ENCODE measurements at regions not wholly inside any gene's neighbourhood (a gene's known extent, or its start where the extent isn't known, plus 50 kb on each side); places are given as distances from the start of the nearest gene placed in this dataset.
A peak's percentile ranks its signal among the peaks of the same experiment; 100 is the strongest.

DNA sequence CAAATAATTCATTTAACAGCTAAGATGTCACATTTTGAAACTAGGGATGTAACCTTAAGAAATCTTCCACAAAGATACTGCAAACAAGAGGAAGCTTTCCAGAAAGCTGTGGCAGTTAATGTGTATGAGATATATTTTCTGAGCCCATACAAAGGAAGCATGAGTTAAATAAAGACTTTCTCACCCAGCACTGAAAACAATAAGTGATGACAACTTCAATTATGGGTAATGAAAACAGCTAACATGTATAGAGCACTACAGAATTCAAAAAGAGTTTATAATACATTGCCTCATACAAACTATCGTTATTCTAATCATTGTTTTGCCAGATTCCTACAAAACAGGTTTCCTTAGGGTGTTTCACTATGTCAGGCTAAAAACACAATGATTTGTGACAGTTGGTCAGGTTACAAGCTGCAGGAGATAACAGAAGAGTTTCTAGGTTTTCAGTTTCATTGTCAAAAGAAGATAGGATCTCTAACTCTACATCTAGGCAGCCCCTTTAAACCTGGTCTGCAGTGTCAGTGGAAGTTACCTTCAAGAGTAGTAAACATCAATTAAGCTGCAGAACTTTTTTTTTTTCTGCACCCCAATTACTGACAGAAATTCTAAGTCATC is 618.1 kb upstream of the ADGRL3 start:
- Mint-ChIP-seq H3K4me1 (ENCODE audit: unreplicated experiment) (peaks cover 2% of the 10 kb centered on the region), H3K9me3 (ENCODE audit: unreplicated experiment) (peaks cover 5% of the 10 kb centered on the region), H3K4me3 (ENCODE audit: unreplicated experiment) (no peak overlapping the region), H3K27ac (ENCODE audit: unreplicated experiment) (no peak overlapping the region), H3K36me3 (ENCODE audit: unreplicated experiment) (no peaks in the 10 kb centered on the region), H3K27me3 (ENCODE audit: unreplicated experiment) (no peaks in the 10 kb centered on the region)
- TF ChIP-seq, protein P1, sequence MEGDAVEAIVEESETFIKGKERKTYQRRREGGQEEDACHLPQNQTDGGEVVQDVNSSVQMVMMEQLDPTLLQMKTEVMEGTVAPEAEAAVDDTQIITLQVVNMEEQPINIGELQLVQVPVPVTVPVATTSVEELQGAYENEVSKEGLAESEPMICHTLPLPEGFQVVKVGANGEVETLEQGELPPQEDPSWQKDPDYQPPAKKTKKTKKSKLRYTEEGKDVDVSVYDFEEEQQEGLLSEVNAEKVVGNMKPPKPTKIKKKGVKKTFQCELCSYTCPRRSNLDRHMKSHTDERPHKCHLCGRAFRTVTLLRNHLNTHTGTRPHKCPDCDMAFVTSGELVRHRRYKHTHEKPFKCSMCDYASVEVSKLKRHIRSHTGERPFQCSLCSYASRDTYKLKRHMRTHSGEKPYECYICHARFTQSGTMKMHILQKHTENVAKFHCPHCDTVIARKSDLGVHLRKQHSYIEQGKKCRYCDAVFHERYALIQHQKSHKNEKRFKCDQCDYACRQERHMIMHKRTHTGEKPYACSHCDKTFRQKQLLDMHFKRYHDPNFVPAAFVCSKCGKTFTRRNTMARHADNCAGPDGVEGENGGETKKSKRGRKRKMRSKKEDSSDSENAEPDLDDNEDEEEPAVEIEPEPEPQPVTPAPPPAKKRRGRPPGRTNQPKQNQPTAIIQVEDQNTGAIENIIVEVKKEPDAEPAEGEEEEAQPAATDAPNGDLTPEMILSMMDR (IDR thresholded peaks at IDR 0.05) = no peak
- no peak for DNase-seq (ENCODE audit: extremely low spot score, unreplicated experiment)

DNA sequence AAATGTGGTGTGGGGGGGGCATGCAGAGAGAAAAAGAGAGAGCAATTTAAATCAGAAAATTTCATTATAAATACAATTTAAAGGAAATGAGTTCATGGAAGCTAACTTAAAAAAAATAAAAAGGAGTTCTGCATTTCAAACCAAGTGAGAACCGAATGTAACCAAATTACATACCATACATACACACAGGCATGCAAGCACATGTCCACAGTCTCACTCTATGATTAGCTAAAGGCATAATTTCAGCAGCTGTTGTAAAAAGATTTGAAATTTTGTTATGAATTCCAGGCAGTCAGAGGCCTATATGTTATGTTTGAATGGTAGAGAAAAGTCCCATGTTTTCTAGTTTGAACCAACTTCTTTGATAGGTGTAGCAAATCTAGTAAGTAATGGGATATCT is 611.6 kb upstream of the ADGRL3 start:
- DNase-seq (ENCODE audit: extremely low spot score, unreplicated experiment) = no peak
- no peak overlapping the region for H3K27ac Mint-ChIP-seq (ENCODE audit: unreplicated experiment)
- H3K9me3 Mint-ChIP-seq (ENCODE audit: unreplicated experiment) = no peaks in the 10 kb centered on the region
- TF ChIP-seq, protein P1 (IDR thresholded peaks at IDR 0.05) = no peak
- H3K4me1 Mint-ChIP-seq (ENCODE audit: unreplicated experiment) = peaks cover 4% of the 10 kb centered on the region
- no peaks in the 10 kb centered on the region for H3K36me3 Mint-ChIP-seq (ENCODE audit: unreplicated experiment)
- no peak overlapping the region for H3K4me3 Mint-ChIP-seq (ENCODE audit: unreplicated experiment)
- no peaks in the 10 kb centered on the region for H3K27me3 Mint-ChIP-seq (ENCODE audit: unreplicated experiment)

DNA sequence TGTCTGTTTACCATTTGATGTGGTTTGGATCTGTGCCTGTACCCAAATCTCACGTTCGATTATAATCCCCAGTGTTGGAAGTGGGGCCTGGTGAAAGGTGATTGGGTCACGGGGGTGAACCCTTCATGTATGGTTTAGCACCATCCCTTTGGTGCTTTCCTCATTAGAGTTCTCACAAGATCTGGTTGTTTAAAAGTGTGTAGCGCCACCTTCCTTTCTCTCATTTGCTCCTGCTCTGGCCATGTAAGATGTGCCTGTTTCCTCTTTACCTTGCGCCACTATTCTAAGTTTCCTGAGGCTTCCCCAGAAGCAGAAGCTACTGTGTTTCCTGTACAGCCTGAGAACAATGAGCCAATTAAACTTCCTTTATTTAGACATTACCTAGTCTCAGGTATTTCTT is 610.7 kb upstream of the ADGRL3 start:
- peaks cover 4% of the 10 kb centered on the region for H3K4me1 Mint-ChIP-seq (ENCODE audit: unreplicated experiment)
- DNase-seq (ENCODE audit: extremely low spot score, unreplicated experiment) = no peak
- TF ChIP-seq, protein P1 (IDR thresholded peaks at IDR 0.05) = no peak
- no peak overlapping the region for H3K4me3 Mint-ChIP-seq (ENCODE audit: unreplicated experiment)
- no peaks in the 10 kb centered on the region for H3K27me3 Mint-ChIP-seq (ENCODE audit: unreplicated experiment)
- H3K36me3 Mint-ChIP-seq (ENCODE audit: unreplicated experiment) = no peaks in the 10 kb centered on the region
- no peak overlapping the region for H3K27ac Mint-ChIP-seq (ENCODE audit: unreplicated experiment)
- no peaks in the 10 kb centered on the region for H3K9me3 Mint-ChIP-seq (ENCODE audit: unreplicated experiment)

DNA sequence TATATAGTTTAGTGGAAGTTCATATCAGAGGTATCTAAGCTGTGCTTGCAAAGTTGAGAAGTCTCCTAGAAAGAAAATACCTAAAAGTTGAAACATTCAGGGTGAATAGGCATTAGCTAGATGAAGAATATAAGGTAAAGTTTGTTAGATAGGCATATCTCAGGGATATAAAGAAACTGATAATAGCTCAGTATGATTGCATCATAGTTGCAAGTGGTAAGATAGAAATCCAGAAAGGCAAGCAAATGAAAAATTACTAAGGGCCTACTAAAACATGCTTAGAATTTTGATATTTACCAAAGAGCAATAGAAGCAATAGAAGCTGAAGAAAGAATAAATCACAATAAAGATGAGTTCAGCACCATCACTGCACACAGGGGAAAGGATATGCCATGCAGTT is 610.0 kb upstream of the ADGRL3 start:
- Mint-ChIP-seq H3K4me1 (ENCODE audit: unreplicated experiment) (peaks cover 4% of the 10 kb centered on the region), H3K9me3 (ENCODE audit: unreplicated experiment) (no peaks in the 10 kb centered on the region)
- no peak for DNase-seq (ENCODE audit: extremely low spot score, unreplicated experiment)

DNA sequence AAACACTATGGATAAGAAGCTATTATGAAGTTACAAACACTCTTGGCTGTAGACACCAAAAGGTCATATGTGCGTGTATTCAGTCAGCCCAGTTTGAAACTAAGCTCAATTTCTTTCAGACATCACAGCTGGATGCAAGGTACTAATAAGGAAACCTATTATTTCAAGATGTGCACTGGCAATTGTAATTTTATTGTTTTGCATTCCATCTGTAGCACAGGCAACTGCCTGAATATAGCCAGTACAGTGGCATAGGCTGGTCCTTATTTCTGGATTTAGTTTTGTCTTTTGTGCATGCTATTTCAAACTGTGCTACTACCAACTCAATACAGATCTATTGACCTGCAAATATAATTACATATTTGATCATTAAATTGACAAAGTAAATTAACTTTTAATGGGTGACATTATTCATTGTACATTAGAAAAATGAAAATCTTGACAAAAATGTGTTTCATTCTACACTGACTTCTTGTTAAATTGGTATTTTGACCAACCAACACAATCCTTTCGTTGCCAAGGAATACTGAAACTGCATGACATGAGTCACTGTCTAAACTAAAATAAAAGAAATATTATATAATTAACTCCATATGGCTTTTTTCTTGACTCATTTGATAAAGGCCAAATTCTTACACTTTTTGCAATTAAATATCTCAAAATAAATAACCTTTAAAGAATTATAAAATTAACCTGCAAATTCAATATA is 594.3 kb upstream of the ADGRL3 start:
- H3K36me3 Mint-ChIP-seq (ENCODE audit: unreplicated experiment) = peaks cover 2% of the 10 kb centered on the region
- no peak for DNase-seq (ENCODE audit: extremely low spot score, unreplicated experiment)
- peak overlapping the region; percentile 90 for H3K27ac Mint-ChIP-seq (ENCODE audit: unreplicated experiment)
- TF ChIP-seq, protein P1 (IDR thresholded peaks at IDR 0.05) = no peak
- peak overlapping the region; percentile 6 for H3K4me3 Mint-ChIP-seq (ENCODE audit: unreplicated experiment)
- peaks cover 38% of the 10 kb centered on the region for H3K4me1 Mint-ChIP-seq (ENCODE audit: unreplicated experiment)
- no peaks in the 10 kb centered on the region for H3K27me3 Mint-ChIP-seq (ENCODE audit: unreplicated experiment)
- H3K9me3 Mint-ChIP-seq (ENCODE audit: unreplicated experiment) = peaks cover 10% of the 10 kb centered on the region

More for the DNA sequence above, 610.0 kb upstream of the ADGRL3 start:
- H3K4me3 Mint-ChIP-seq (ENCODE audit: unreplicated experiment) = no peak overlapping the region
- no peaks in the 10 kb centered on the region for H3K36me3 Mint-ChIP-seq (ENCODE audit: unreplicated experiment)
- no peaks in the 10 kb centered on the region for H3K27me3 Mint-ChIP-seq (ENCODE audit: unreplicated experiment)
- no peak overlapping the region for H3K27ac Mint-ChIP-seq (ENCODE audit: unreplicated experiment)
- TF ChIP-seq, protein P1 (IDR thresholded peaks at IDR 0.05) = no peak
